ENCODE measurements at regions not wholly inside any gene's neighbourhood (a gene's known extent, or its start where the extent isn't known, plus 50 kb on each side); places are given as distances from the start of the nearest gene placed in this dataset.

- TF ChIP-seq FOXM1 (IDR thresholded peaks at IDR 0.05; ENCODE audit: borderline replicate concordance) (no peak), L3MBTL2 (conservative IDR thresholded peaks at IDR 0.05) (no peak), NFRKB (IDR thresholded peaks at IDR 0.05) (no peak), FOXA1 (IDR thresholded peaks at IDR 0.05) (no peak), BHLHE40 (IDR thresholded peaks at IDR 0.05; ENCODE audit: borderline replicate concordance) (no peak), SP1 (IDR thresholded peaks at IDR 0.05) (no peak), FOXK2 (IDR thresholded peaks at IDR 0.05) (no peak), ARNT (IDR thresholded peaks at IDR 0.05) (no peak), LEF1 (IDR thresholded peaks at IDR 0.05; ENCODE audit: borderline replicate concordance) (no peak), HDGF (IDR thresholded peaks at IDR 0.05; ENCODE audit: borderline replicate concordance) (no peak)
- ChIA-PET CTCF (no interaction called here), POLR2A (no interaction called here)
- no peak for DNase-seq (ENCODE audit: extremely low spot score)
These were observed 545.3 kb upstream of the FAT1 start for GRCh38 chr4:187268940-187269339.

GRCh38 chr4:187270154-187270553 lies 546.5 kb upstream of the FAT1 start:
- TF ChIP-seq BHLHE40 (IDR thresholded peaks at IDR 0.05; ENCODE audit: borderline replicate concordance) = no peak
- no peak for TF ChIP-seq ARNT (IDR thresholded peaks at IDR 0.05)
- no peak for TF ChIP-seq ELF4 (IDR thresholded peaks at IDR 0.05)
- DNase-seq (ENCODE audit: extremely low spot score) = no peak
- ChIA-PET POLR2A (no interaction called here), CTCF (no interaction called here)

GRCh38 chr4:187271848-187272247 lies 548.2 kb upstream of the FAT1 start:
- POLR2A ChIA-PET = no interaction called here
- TF ChIP-seq SUZ12 (IDR thresholded peaks at IDR 0.05) = no peak
- TF ChIP-seq NFRKB (IDR thresholded peaks at IDR 0.05) = no peak
- TF ChIP-seq SP1 (IDR thresholded peaks at IDR 0.05) = no peak
- TF ChIP-seq FOXM1 (IDR thresholded peaks at IDR 0.05; ENCODE audit: borderline replicate concordance) = no peak
- TF ChIP-seq FOXA1 (IDR thresholded peaks at IDR 0.05) = no peak
- TF ChIP-seq TARDBP (IDR thresholded peaks at IDR 0.05) = no peak
- no peak for TF ChIP-seq L3MBTL2 (conservative IDR thresholded peaks at IDR 0.05)
- no peak for TF ChIP-seq ARNT (IDR thresholded peaks at IDR 0.05)
- no peak for TF ChIP-seq CTBP1 (IDR thresholded peaks at IDR 0.05; ENCODE audit: borderline replicate concordance)
- TF ChIP-seq FOXK2 (IDR thresholded peaks at IDR 0.05) = no peak
- no peak for TF ChIP-seq BHLHE40 (IDR thresholded peaks at IDR 0.05; ENCODE audit: borderline replicate concordance)
- TF ChIP-seq ELF4 (IDR thresholded peaks at IDR 0.05) = no peak
- TF ChIP-seq PKNOX1 (IDR thresholded peaks at IDR 0.05) = no peak
- no peak for TF ChIP-seq LEF1 (IDR thresholded peaks at IDR 0.05; ENCODE audit: borderline replicate concordance)
- no peak for TF ChIP-seq ZNF384 (IDR thresholded peaks at IDR 0.05)
- no peak for TF ChIP-seq HDGF (IDR thresholded peaks at IDR 0.05; ENCODE audit: borderline replicate concordance)
- DNase-seq (ENCODE audit: extremely low spot score) = no peak
- CTCF ChIA-PET = no interaction called here

- no peak for DNase-seq (ENCODE audit: extremely low spot score)
- ChIA-PET CTCF (no interaction called here), POLR2A (no interaction called here)
- TF ChIP-seq CTBP1 (IDR thresholded peaks at IDR 0.05; ENCODE audit: borderline replicate concordance) (no peak), FOXM1 (IDR thresholded peaks at IDR 0.05; ENCODE audit: borderline replicate concordance) (no peak), L3MBTL2 (conservative IDR thresholded peaks at IDR 0.05) (no peak), FOXA1 (IDR thresholded peaks at IDR 0.05) (no peak), BHLHE40 (IDR thresholded peaks at IDR 0.05; ENCODE audit: borderline replicate concordance) (no peak), LEF1 (IDR thresholded peaks at IDR 0.05; ENCODE audit: borderline replicate concordance) (no peak), TARDBP (IDR thresholded peaks at IDR 0.05) (no peak), ARNT (IDR thresholded peaks at IDR 0.05) (no peak), FOXK2 (IDR thresholded peaks at IDR 0.05) (no peak), NFRKB (IDR thresholded peaks at IDR 0.05) (no peak), SP1 (IDR thresholded peaks at IDR 0.05) (no peak), ZNF384 (IDR thresholded peaks at IDR 0.05) (no peak), SUZ12 (IDR thresholded peaks at IDR 0.05) (no peak), PKNOX1 (IDR thresholded peaks at IDR 0.05) (no peak), ELF4 (IDR thresholded peaks at IDR 0.05) (no peak), HDGF (IDR thresholded peaks at IDR 0.05; ENCODE audit: borderline replicate concordance) (no peak)
These were observed 550.5 kb upstream of the FAT1 start for GRCh38 chr4:187274153-187274552.

- POLR2A ChIA-PET = no interaction called here
- CTCF ChIA-PET = no interaction called here
- DNase-seq (ENCODE audit: extremely low spot score) = no peak
- TF ChIP-seq ZNF384 (IDR thresholded peaks at IDR 0.05) (no peak), L3MBTL2 (conservative IDR thresholded peaks at IDR 0.05) (no peak), SUZ12 (IDR thresholded peaks at IDR 0.05) (no peak), FOXK2 (IDR thresholded peaks at IDR 0.05) (no peak), BHLHE40 (IDR thresholded peaks at IDR 0.05; ENCODE audit: borderline replicate concordance) (no peak)
These were observed 553.2 kb upstream of the FAT1 start for GRCh38 chr4:187276736-187277408.

GRCh38 chr4:187283201-187283955 lies 559.7 kb upstream of the FAT1 start:
- POLR2A ChIA-PET = no interaction called here
- DNase-seq (ENCODE audit: extremely low spot score) = no peak
- CTCF ChIA-PET = no interaction called here
- TF ChIP-seq FOXK2 (IDR thresholded peaks at IDR 0.05) = no peak
- no peak for TF ChIP-seq TARDBP (IDR thresholded peaks at IDR 0.05)
- no peak for TF ChIP-seq CTBP1 (IDR thresholded peaks at IDR 0.05; ENCODE audit: borderline replicate concordance)
- TF ChIP-seq SUZ12 (IDR thresholded peaks at IDR 0.05) = no peak
- no peak for TF ChIP-seq NFRKB (IDR thresholded peaks at IDR 0.05)
- no peak for TF ChIP-seq HDGF (IDR thresholded peaks at IDR 0.05; ENCODE audit: borderline replicate concordance)
- no peak for TF ChIP-seq BHLHE40 (IDR thresholded peaks at IDR 0.05; ENCODE audit: borderline replicate concordance)
- TF ChIP-seq FOXM1 (IDR thresholded peaks at IDR 0.05; ENCODE audit: borderline replicate concordance) = no peak
- no peak for TF ChIP-seq LEF1 (IDR thresholded peaks at IDR 0.05; ENCODE audit: borderline replicate concordance)
- no peak for TF ChIP-seq SP1 (IDR thresholded peaks at IDR 0.05)
- no peak for TF ChIP-seq PKNOX1 (IDR thresholded peaks at IDR 0.05)
- TF ChIP-seq ELF4 (IDR thresholded peaks at IDR 0.05) = no peak
- no peak for TF ChIP-seq ZNF384 (IDR thresholded peaks at IDR 0.05)
